Effector memory CD8-positive, alpha-beta T cell (primary cell): ENCODE measurements at regions not wholly inside any gene's neighbourhood (a gene's known extent, or its start where the extent isn't known, plus 50 kb on each side); places are given as distances from the start of the nearest gene placed in this dataset.

Experiments used
- ATAC-seq: fragments of 150-1000 bp; cut with Tn5 transposase; replicated peaks from 2 replicates; pipeline ENCODE4 v1.10.0; 2021; ENCODE audit warnings: mild to moderate bottlenecking, moderate library complexity
- DNase-seq, 3 experiments: peaks; one replicate each; pipeline ENCODE4 v3.0.0; 2021
- H3K27ac Mint-ChIP-seq, 2 donors: one replicate each; pipeline ENCODE4 v1.8.0; 2022; ENCODE audit warnings: mild to moderate bottlenecking in 2 of 2, mixed read lengths in 2 of 2, moderate library complexity in 2 of 2
- H3K27me3 Mint-ChIP-seq, 2 donors: one replicate each; pipeline ENCODE4 v1.8.0; 2022; ENCODE audit warnings: mixed read lengths in 2 of 2
- H3K36me3 Mint-ChIP-seq: one replicate; pipeline ENCODE4 v1.8.0; 2022; ENCODE audit warnings: mild to moderate bottlenecking, moderate library complexity, mixed read lengths; ENCODE audit not compliant: insufficient read depth
- H3K4me1 Mint-ChIP-seq, 2 donors: one replicate each; pipeline ENCODE4 v1.8.0; 2022; ENCODE audit warnings: low read depth in 2 of 2, mixed read lengths in 2 of 2
- H3K4me3 Mint-ChIP-seq, 2 donors: one replicate each; pipeline ENCODE4 v1.8.0; 2022; ENCODE audit warnings: mild to moderate bottlenecking in 2 of 2, mixed read lengths in 2 of 2, moderate library complexity in 2 of 2
- H3K9me3 Mint-ChIP-seq, 2 donors: one replicate each; pipeline ENCODE4 v1.8.0; 2022; ENCODE audit warnings: mixed read lengths in 2 of 2

DNA sequence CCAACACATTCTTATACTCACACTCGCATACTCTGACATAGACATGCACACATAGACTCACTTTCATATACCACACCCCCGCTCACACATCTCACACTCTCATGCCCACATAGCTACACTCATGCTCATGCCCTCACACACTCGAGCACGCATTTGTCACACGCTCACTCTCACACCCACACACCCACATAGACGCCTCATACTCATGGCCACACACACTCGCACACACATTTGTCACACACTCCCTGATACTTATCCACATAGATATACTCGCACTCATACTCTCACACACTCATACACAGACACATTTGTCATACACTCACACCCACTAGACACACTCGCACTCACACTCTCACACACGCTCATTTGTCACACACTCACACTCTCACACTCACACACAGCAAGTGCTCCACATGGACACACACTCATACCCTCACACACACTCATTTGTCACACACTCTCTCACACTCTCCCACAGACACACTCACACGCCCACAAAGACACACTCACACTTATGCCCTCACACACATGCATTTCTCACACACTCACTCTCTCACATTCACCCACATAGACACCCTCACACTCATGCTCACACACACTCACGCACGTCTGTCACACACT lies 50.9 kb downstream of the TNP1 start:
- no peak for ATAC-seq
- no peak overlapping the region for H3K27ac Mint-ChIP-seq

DNA sequence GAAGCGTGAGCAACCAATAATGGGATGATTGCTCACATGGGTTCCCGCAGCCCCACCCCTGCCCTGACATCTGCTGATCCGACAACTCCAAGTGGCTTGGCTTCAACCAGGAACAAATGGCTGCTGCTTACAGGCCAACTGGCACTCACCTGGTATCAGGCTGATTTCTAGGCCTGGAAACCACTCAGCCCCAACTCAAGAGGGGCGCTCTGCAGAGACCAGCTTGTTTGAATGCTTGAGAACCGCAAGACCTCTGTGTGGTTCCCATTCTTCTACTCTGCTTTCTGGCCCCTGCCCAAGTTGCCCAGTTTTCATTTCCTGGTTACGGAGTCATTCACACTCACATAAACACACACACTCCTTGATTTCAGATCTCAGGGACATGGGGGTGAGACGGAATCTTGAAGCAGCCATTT lies 52.0 kb downstream of the TNP1 start:
- no peak overlapping the region for H3K27ac Mint-ChIP-seq
- DNase-seq (no peak), ATAC-seq (no peak)

More for the DNA sequence above, 50.9 kb downstream of the TNP1 start:
- Mint-ChIP-seq H3K4me3 (no peak overlapping the region), H3K4me1 (no peaks in the 10 kb centered on the region), H3K9me3 (no peaks in the 10 kb centered on the region), H3K36me3 (no peaks in the 10 kb centered on the region), H3K27me3 (no peaks in the 10 kb centered on the region)
- no peak for DNase-seq

GRCh38 chr2:216804357-216805350 lies 55.2 kb downstream of the TNP1 start:
- DNase-seq: no peak
- ATAC-seq: no peak
- no peak overlapping the region for H3K4me3 Mint-ChIP-seq
- no peaks in the 10 kb centered on the region for H3K36me3 Mint-ChIP-seq
- H3K4me1 Mint-ChIP-seq: no peaks in the 10 kb centered on the region
- H3K27ac Mint-ChIP-seq: no peak overlapping the region
- no peaks in the 10 kb centered on the region for H3K27me3 Mint-ChIP-seq
- H3K9me3 Mint-ChIP-seq: no peaks in the 10 kb centered on the region

More for the DNA sequence above, 52.0 kb downstream of the TNP1 start:
- H3K4me3 Mint-ChIP-seq: no peak overlapping the region
- H3K27me3 Mint-ChIP-seq: no peaks in the 10 kb centered on the region
- H3K4me1 Mint-ChIP-seq: no peaks in the 10 kb centered on the region
- no peaks in the 10 kb centered on the region for H3K9me3 Mint-ChIP-seq
- no peaks in the 10 kb centered on the region for H3K36me3 Mint-ChIP-seq

DNA sequence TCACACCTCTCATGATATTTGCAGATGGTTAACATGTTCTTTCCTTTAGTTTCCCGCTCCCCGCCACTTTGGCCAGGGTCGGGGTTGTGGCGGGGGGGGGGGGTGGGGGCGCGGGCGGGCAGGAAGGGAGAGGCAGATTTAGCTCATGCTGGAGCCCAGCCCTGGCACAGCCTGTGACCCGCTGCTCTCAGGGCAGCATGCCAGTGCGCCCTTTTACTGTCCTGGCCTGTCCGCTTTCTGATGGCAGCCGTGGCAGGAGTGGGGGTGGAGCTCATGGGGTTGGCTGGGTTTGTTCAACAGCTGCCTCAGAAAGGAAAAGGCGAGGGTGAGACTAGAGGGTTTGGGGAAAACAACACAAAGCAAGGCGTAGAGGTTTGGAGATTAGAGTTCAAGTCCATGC lies 56.1 kb downstream of the TNP1 start:
- DNase-seq (no peak), ATAC-seq (no peak)
- no peaks in the 10 kb centered on the region for H3K4me1 Mint-ChIP-seq
- H3K27ac Mint-ChIP-seq: no peak overlapping the region
- no peak overlapping the region for H3K4me3 Mint-ChIP-seq
- no peaks in the 10 kb centered on the region for H3K27me3 Mint-ChIP-seq
- H3K9me3 Mint-ChIP-seq: no peaks in the 10 kb centered on the region
- H3K36me3 Mint-ChIP-seq: no peaks in the 10 kb centered on the region

- no peak for ATAC-seq
Observed at GRCh38 chr2:216802516-216803215, 57.2 kb downstream of the TNP1 start.

GRCh38 chr2:216800836-216801235 lies 59.0 kb downstream of the TNP1 start:
- Mint-ChIP-seq H3K4me3 (no peak overlapping the region), H3K4me1 (no peaks in the 10 kb centered on the region), H3K27ac (no peak overlapping the region), H3K36me3 (no peaks in the 10 kb centered on the region), H3K27me3 (peaks cover 0 to 2% of the 10 kb centered on the region in 2 donors), H3K9me3 (no peaks in the 10 kb centered on the region)
- no peak for DNase-seq
- ATAC-seq: no peak

More at GRCh38 chr2:216802516-216803215, 57.2 kb downstream of the TNP1 start:
- Mint-ChIP-seq H3K4me3 (no peak overlapping the region), H3K4me1 (no peaks in the 10 kb centered on the region), H3K27me3 (no peaks in the 10 kb centered on the region), H3K36me3 (no peaks in the 10 kb centered on the region), H3K27ac (no peak overlapping the region), H3K9me3 (no peaks in the 10 kb centered on the region)
- no peak for DNase-seq

GRCh38 chr2:216799873-216800431 lies 59.9 kb downstream of the TNP1 start:
- H3K27ac Mint-ChIP-seq: no peak overlapping the region
- no peak for DNase-seq

DNA sequence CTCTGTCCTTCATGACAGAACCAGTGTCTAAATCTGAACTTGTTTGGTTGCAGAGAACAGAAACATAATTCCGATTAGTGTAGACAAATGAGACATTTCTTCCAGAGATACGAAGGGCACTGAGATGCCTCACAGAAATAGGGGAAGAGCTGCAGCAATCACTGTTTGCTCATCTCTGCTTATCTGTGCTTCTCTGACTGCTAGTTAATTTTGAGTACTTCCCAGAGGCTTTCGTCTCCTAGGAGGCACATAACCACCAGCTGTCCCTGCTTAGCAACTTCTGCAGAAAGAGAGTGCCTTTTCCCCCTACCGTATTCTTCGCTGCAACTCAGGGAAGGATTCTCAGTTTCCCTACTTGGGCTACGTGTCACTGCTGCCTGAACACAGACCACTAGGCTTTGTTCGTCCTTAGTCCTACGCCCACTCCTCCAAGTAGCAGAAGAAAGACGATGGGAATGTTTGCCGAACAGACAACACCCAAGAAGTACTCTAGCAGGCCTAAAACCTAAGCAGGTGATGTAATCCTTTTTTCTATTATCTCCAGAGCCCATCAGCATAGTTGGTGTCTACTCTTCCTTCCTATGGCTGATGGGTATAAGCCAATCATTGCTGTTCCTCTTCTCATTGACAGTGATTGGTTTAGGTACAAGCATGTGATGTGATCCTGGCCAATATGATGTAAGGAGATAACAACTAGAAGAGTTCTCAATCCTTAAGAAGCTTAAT lies 63.6 kb downstream of the TNP1 start:
- Mint-ChIP-seq H3K4me3 (no peak overlapping the region), H3K27me3 (peaks cover 14 to 25% of the 10 kb centered on the region in 2 donors)
- DNase-seq: no peak

More at GRCh38 chr2:216799873-216800431, 59.9 kb downstream of the TNP1 start:
- H3K36me3 Mint-ChIP-seq: no peaks in the 10 kb centered on the region
- no peaks in the 10 kb centered on the region for H3K4me1 Mint-ChIP-seq
- ATAC-seq: no peak
- no peak overlapping the region for H3K4me3 Mint-ChIP-seq
- peaks cover under 1 to 6% of the 10 kb centered on the region in 2 donors for H3K27me3 Mint-ChIP-seq
- H3K9me3 Mint-ChIP-seq: no peaks in the 10 kb centered on the region

GRCh38 chr2:216793386-216793785 lies 66.5 kb downstream of the TNP1 start:
- no peak overlapping the region for H3K27ac Mint-ChIP-seq
- H3K9me3 Mint-ChIP-seq: peaks cover 0 to 2% of the 10 kb centered on the region in 2 donors
- no peaks in the 10 kb centered on the region for H3K4me1 Mint-ChIP-seq
- ATAC-seq (no peak), DNase-seq (no peak)
- H3K27me3 Mint-ChIP-seq: peaks cover 27 to 34% of the 10 kb centered on the region in 2 donors
- H3K36me3 Mint-ChIP-seq: no peaks in the 10 kb centered on the region
- no peak overlapping the region for H3K4me3 Mint-ChIP-seq

More for the DNA sequence above, 63.6 kb downstream of the TNP1 start:
- Mint-ChIP-seq H3K9me3 (peaks cover 0 to 2% of the 10 kb centered on the region in 2 donors), H3K27ac (no peak overlapping the region), H3K36me3 (no peaks in the 10 kb centered on the region), H3K4me1 (no peaks in the 10 kb centered on the region)
- ATAC-seq: no peak

- Mint-ChIP-seq H3K27me3 (peaks cover 27 to 34% of the 10 kb centered on the region in 2 donors), H3K4me3 (no peak overlapping the region), H3K9me3 (peaks cover 0 to 2% of the 10 kb centered on the region in 2 donors), H3K27ac (no peak overlapping the region), H3K36me3 (no peaks in the 10 kb centered on the region), H3K4me1 (no peaks in the 10 kb centered on the region)
- ATAC-seq (no peak), DNase-seq (no peak)
Observed at GRCh38 chr2:216792222-216793021, 67.4 kb downstream of the TNP1 start.

- Mint-ChIP-seq H3K4me3 (no peak overlapping the region), H3K4me1 (no peaks in the 10 kb centered on the region), H3K9me3 (peaks cover 0 to 2% of the 10 kb centered on the region in 2 donors), H3K27me3 (peaks cover 34 to 36% of the 10 kb centered on the region in 2 donors), H3K36me3 (no peaks in the 10 kb centered on the region), H3K27ac (no peak overlapping the region)
- DNase-seq: no peak
- ATAC-seq: no peak
Observed at GRCh38 chr2:216791303-216791702, 68.6 kb downstream of the TNP1 start.

- ATAC-seq (no peak), DNase-seq (no peak)
- no peaks in the 10 kb centered on the region for H3K4me1 Mint-ChIP-seq
- no peak overlapping the region for H3K4me3 Mint-ChIP-seq
- H3K36me3 Mint-ChIP-seq: no peaks in the 10 kb centered on the region
- no peak overlapping the region for H3K27ac Mint-ChIP-seq
- no peaks in the 10 kb centered on the region for H3K9me3 Mint-ChIP-seq
- H3K27me3 Mint-ChIP-seq: peaks cover 33 to 38% of the 10 kb centered on the region in 2 donors
Observed at GRCh38 chr2:216789081-216789480, 70.8 kb downstream of the TNP1 start.
